GM19395 (cell line): ENCODE measurements at regions not wholly inside any gene's neighbourhood (a gene's known extent, or its start where the extent isn't known, plus 50 kb on each side); places are given as distances from the start of the nearest gene placed in this dataset.
A peak's percentile ranks its signal among the peaks of the same experiment; 100 is the strongest.

Experiments
- ATAC-seq: cut with Tn5 transposase; IDR thresholded peaks from one replicate; pipeline ENCODE4 v1.9.1; 2021; ENCODE audit warnings: mild to moderate bottlenecking, moderate library complexity; ENCODE audit not compliant: unreplicated experiment

DNA sequence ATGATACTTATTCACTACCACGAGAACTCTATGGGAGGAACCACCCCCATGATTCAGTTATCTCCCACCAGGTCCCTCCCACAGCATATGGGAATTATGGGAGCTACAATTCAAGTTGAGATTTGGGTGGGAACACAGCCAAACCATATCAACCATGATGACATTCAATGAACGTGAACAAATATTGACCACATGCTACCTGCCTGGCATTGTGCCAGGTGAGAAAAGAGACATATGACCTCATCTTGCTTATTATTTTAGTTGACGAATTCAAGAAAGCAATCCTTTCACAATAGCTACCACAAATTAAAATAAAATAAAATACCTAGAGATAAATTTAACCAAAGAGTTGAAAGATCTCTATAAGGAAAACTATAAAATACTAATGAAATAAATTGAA is 286.5 kb upstream of the CRIM1 start:
- ATAC-seq: no peak

DNA sequence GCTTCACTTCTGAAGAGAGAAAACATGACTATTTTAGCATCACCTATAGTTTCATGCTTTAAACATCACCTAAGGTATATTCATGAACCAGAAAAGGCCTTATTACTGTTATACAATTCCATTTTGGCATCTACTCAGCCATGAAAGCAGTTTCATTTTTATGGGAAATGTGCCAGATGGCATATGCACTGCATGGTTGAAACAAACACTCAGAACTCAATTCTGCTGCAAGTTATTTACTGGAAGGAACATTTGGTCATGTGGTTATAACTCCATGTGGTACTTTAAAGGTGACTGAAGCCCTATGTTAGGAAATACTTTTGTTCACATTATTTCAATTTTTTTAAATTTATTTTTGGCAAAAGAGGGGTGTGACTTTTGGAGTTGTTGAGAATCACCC is 287.5 kb upstream of the CRIM1 start:
- no peak for ATAC-seq

DNA sequence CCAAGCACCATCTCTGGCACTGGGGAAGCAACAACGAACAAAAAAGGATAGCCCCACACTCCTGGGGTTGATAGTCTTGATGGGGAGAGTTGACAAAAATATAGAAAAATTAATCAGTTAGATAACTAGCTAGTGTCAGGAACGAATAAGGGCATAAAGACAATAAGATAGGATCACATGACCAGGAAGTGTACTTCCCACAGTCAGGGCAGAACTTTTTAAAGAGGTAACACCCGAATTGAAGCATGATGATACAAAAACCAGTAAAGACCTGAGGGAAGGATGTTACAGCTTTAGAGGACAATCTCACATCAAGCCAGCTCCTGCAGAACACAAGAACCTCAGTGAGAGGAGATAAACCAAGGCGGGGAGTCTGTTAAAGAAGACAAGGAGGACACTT is 295.4 kb upstream of the CRIM1 start:
- peak; percentile 48 for ATAC-seq

DNA sequence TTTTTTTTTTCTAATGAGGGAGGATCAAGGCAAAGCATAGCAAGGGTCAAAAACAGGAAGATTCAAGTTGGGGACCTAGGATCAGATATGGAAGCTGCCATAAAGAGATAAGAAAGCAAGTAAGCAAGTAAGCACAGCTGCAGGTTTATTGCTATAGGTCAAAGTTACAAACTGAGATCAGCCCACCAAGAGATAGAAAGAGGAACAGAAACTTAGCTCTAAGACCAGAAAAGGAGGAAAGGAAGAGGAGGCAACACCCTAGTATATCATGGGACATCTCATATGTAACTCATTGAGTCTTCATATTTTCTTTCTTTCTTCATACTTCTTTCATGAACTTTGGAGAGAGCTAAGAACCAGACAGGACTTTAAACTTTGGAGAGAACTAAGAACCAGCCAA is 295.9 kb upstream of the CRIM1 start:
- peak; percentile 100 for ATAC-seq

DNA sequence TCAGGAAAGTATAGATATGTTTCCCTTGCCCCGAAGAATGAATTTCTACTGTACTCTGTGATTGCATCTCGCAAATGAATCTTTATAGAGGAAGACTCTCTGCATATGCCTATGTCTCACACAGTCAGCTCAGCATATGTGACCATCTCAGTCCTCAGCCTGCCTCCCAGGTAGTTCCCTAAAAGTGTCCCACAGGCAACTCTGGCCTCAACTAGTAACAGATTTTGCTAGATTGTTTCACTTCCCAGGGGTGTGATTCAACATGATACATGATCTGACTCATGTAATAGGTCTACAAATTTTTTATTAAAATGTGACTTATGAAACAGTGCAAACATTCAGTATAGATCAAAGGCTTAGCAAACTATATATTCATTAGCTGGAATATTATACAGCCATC is 296.6 kb upstream of the CRIM1 start:
- peak; percentile 29 for ATAC-seq

DNA sequence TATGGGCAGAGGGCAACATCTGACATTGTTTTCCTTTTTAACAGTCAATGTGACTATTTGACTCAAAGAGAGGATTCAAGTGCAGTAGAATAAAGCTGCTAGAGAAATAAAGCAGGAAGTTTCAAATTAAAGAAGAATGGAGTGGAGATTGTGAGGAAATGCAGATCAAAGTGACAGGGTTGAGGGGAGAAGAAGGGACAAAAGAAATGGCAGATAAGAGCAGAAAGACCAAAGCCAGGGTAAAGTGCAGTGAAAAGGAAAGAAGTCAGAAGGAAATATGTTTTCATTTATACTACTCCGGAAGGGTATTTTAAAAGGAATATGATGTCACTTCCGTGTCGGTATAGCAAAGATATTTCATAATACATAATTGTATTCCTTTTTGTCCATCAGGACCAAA is 297.5 kb upstream of the CRIM1 start:
- no peak for ATAC-seq

DNA sequence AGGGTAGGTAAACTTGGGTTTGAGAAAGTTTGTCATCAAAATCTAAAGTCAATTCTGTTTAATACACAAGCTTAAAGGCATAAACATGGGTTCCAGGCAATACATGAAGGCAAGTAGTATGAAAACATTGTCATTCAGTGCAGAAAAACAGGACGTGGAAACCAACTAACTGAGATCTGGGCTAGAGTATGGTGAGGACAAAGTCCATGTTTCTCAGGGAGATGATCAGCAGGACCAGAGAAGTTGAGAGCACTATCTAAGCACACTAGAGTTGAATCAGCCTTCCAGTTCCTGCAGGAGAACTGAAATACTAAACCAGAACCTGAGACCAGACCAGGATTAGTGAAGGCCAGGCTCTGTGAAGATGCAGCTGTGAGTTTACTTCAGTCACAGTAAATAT is 302.8 kb upstream of the CRIM1 start:
- no peak for ATAC-seq

DNA sequence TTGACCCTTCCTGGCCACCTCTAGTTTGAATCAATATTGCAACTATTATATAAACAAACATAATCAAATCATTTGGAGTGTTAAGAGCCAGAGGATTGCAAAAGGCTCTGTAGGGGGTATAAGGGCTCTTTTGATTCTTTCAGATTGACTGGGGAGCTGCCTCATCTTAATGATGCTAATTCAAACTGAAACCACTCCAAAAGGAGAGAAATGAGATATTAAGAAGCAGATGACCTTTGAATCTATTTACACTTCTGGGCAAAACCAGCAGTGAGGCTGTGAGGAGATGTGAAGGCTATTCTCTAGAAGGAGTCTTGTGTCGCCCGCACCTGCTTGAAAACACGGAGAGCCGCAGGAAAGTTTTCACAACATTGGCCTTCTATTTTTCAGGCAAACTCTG is 311.2 kb upstream of the CRIM1 start:
- ATAC-seq: no peak

DNA sequence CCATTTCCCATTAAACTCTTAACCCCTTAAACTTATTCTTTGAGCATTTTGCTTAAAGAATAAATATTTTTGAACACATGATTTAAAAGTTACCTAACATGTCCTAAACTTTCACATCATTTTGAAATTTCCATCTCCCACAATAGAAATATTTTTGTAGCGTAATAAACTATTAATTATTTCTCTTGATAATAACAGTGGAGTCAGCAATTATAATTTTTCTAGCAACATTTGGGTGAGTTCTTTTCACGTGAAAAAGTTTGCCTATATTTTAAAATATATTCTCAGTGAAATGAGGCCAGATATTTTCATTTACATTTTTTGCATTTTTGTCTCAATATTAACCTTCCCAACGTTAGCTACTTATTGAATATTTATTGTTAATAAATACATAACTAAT is 320.4 kb upstream of the CRIM1 start:
- no peak for ATAC-seq

DNA sequence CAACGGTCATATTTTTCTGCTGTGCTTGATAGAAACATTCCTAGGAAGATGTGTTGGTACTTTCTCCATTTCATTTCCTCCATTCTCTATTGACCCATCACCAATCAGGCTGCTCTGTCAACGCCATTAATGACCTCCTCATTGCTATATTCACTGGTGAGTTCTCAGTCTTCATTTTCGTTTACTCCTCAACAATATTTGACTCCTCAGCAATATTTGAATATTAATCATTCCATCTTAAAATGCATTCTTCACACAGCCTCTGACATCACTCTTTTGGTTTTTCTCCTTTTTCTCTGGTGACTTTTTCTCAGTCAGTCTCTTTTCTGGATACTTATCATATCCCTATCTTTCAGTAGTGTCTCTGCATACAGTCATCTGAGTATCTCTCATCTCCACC is 323.5 kb upstream of the CRIM1 start:
- ATAC-seq: no peak

DNA sequence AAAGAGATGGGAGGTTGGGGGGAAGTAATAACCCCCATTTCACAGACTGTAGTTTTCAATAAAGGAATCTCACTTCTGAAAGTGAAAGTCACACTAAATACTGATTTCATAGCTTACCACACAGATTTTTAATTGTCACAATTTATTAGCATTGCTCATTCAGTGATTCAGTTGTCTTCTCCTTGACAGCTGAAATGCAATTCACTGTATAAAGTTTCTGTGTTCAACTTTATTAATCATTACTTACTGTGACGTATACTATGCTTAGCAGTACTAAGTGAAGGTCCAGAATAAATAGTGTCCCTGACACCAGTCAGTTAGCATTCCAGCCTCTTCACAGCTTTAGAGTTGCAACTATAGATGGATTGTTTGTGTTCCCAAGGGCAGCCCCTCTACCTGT is 324.1 kb upstream of the CRIM1 start:
- ATAC-seq: no peak

DNA sequence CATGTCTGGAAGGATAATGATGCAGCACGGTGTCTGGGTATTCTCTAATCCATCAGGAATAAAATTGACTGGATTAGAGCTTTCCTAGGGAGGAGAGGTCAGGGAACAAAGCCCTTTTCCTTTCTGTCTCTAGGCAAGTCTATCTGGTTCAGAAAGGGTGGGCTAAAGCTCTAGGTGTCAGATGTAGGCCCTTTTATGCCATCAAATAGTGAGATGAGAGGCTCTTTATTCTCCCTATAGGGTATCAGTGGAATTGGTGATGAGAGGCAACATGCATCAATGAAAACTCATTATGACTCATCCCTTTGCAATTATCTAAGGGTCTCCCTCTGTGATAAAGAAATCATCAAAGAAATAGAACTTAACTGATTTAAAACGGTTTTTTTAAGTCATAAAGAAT is 328.0 kb upstream of the CRIM1 start:
- ATAC-seq: no peak

DNA sequence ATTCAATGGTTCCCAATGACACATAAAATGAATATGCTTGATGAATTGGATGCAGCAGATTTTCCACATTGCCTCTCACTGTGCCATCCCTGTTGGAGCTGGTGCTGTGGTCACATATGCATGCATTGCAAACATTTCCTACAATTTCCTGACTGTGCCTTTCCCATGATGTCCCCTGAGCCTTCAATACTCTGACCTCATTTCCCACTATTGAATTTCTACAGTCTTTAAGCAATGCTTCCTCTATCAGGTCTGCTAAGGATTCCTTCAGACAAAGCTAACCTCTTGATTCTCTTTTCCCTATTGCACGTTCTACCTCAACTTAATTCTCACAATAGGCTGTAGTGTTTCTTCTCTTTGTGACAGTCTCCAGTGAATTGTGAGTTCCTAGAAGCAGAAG is 342.5 kb upstream of the CRIM1 start:
- ATAC-seq: no peak

DNA sequence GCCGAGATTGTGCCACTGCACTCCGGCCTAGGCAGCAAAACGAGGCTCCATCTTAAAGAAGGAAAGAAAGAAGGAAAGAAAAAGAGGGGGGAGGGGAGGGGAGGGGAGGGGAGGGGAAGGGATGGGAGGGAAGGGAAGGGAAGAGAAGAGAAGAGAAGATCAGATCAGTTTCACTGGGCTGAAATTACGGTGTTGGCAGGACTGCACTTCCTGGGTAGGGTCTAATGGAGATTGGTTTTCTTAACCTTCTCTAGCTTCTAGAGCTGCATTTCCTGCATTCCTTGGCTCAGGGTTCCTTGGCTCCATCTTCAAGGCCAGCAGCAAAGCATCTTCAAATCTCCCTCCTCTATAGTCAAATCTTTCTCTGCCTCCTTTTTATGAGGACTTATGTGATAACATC is 349.1 kb upstream of the CRIM1 start:
- ATAC-seq: no peak

DNA sequence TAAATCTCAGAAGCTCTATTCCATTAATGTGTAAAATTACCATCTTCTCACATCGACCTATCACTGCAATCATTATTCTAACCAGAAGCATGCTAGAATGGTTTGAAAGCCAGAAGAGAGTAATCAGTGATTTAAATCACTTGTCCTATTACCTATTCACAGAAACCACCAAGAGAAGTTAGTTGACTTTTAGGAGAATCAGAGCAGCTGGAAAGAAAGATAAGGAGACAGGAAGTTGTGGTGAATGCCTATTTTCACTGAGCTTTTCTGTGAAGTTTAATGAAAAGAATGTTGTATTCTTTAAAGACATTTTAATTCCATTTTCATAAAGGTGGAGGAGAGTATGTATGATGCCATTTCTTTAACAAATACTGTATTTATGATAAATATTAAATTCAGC is 352.6 kb upstream of the CRIM1 start:
- ATAC-seq: no peak

DNA sequence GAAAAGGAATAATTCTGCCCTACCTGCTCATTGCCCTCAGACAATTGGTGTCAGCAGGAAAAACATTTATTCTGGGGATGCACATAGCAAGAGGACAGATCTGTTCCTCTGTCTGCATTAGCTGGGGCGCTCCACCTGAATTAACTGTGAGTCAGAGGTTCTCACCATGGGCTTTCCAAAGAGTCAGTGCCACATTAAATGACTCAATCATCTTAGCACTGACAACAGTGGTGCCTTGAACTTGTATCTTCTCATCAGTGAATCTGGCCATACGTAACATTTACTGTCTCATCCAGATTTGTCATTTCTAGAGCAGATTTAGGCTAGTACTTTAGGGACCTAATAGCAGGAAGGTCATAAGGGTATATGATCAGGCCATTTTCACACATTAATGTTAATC is 358.1 kb upstream of the CRIM1 start:
- no peak for ATAC-seq

DNA sequence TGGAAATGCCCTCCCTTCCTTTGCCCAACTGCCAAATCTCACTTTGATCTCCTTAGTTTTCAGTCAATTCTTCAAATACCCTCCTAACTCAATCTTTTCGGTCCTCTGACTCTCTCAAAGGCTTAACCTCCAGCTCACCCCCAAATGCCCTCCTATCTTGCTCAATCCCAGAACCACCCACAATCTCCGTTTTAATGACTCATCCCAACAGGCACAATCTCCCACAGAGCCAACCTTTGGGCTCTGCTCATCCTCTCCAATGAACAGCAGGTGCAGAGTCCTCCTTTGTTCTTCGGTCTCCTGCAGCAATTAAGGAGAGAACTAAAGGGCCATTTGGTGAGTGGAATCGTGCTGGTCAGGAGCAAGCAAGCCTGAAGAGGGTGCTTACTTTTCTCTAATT is 366.1 kb upstream of the CRIM1 start:
- no peak for ATAC-seq

DNA sequence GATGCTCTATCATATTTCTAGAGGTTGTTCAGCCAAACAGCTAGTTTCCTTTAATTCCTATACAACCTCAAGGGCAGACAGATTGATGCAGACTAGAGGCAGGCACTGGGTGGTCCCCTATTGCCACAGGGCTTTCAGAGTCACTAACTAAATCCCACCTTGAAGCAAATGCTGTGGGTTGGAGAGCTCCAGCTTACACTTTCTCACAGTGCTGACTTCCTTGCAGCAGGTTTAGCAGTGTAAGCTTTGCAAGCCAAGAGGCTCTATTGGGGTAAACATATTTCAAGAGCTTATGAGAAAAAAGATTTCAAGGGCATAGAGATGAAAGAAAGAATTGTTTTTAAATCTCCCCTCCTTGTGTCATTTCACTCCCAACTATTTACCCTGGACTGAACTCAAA is 366.5 kb upstream of the CRIM1 start:
- no peak for ATAC-seq

DNA sequence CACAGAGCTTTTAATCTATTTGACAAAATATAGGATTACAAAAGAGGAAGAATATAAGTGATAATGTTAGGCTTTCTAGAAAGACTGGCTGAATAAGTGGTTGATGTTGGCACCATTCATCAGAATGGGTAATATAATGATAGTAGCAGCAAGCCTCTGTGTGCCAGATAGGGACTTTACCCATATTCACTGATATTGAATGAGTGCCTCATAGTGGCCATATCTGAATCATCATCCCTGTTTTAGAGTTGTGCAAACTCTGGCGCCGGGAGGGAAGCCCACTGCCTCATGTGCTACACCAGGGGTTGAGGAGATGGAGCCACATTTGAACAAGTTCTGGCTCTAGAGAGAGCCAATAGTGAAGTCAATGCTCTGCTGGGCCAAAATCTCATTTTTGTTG is 368.7 kb upstream of the CRIM1 start:
- ATAC-seq: no peak

DNA sequence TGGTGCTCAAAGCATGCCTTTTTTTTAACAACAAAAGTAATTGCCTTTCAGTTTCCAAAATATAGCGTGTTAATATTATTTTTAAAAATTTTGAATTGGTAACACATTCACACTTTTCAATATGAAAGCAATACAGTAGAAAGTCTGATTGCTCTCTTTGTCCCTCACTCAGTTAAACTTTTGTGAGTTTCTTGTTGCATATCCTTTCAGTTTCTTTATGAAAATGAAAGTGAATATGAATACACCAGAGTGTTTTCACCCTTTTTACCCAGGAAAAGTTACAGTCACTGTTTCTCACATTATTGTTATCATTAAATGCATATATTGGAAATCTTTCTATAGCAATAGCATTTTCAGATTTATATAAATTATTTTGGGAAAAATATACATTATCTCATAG is 377.4 kb upstream of the CRIM1 start:
- ATAC-seq: peak; percentile 98

DNA sequence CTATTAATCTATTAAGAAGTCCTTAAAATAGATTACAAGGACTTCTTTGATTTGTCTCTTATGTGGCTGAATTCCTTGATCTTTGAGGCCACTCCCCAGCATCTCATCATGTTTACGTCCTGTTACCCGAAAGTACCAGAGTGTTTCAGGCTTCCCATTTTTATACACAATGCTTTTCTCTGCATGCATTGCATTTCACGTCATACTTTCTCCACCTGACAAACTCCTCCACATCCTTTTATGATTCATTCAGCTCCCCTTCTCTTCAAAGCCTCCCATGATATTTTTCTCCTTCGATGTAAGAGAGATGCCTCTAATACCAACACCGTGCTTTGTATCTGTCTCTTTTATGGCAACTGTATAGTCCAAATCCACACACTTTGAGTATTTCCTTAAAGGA is 379.0 kb upstream of the CRIM1 start:
- no peak for ATAC-seq

DNA sequence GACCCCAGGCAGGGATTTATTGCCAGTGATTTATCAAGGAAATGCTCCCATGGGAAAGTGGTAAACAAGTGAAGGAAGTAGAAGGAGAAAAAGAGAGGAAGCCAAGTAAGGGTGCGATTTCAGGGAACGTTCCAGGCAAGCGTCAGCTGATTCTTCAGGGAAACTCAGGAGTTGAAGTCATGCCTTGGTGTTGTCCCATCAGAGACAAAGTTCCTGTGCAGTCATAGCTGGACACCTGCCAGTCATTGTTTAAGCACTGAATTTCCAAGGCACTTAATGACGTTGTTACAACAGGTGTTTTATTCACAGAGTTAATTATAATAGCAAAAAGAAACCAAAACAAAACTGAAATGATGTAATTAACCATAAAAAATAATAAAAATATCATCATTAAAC is 381.8 kb upstream of the CRIM1 start:
- ATAC-seq: no peak

DNA sequence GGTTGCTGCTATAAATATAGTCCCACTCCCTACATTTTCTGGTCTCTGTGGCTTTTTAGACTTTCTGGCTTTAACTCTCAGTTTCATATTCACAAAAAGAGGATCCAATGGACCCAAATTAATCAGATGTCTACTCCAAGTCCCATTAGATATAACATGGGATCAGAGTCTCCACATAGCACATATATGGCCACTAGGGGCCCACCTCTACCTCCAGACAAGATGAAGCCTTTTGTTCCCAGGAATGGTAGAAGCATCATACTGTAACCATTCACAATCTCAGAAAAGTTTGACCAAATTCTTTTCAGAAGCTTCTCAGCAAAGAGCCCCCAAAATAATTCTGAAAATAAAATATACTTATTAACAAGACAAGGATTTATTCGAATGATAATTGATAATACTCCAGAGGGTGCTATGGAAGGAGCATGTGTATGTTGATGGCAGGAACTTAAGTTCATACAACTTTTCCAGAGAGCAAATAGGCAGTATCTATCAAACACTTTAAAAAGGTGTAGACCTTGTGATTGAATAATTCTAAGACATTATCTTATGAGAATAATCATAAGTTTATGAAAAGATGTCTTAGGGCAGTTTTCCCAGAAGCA is 382.3 kb upstream of the CRIM1 start:
- ATAC-seq: peak; percentile 83

DNA sequence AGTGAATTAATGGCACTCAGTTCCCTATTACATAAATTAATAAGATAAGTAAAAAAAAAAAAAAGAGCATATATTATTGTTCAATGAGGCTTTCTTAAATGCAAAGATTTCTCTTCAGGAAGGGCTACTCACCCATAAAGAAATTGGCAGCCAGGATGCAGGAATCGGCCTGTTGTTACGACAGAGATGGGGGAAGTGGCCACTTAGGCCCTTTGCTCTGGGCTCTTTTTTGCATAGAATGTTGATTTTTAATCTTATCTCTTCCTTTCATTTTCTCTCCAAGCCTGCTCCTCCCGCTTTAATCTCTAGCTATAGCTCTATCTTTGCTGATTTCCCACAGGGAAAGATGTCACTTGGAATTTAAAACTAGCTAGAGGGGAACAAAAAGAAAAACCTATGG is 391.8 kb upstream of the CRIM1 start:
- no peak for ATAC-seq
